GM18519 (cell line): ENCODE measurements at regions not wholly inside any gene's neighbourhood (a gene's known extent, or its start where the extent isn't known, plus 50 kb on each side); places are given as distances from the start of the nearest gene placed in this dataset.
"Not testable (repeated sequence)": the region's sequence is repeated elsewhere in the genome, so short reads cannot be mapped to it uniquely, and the experiment has no call there.

Source experiments
- ATAC-seq: cut with Tn5 transposase; IDR thresholded peaks from one replicate; pipeline ENCODE4 v1.9.1; 2021; ENCODE audit warnings: mild to moderate bottlenecking, moderate library complexity; ENCODE audit not compliant: unreplicated experiment, low FRiP score

GRCh38 chr2:89756616-89757015 is 1065.1 kb downstream of the RPIA start:
- not testable (repeated sequence) for ATAC-seq

DNA sequence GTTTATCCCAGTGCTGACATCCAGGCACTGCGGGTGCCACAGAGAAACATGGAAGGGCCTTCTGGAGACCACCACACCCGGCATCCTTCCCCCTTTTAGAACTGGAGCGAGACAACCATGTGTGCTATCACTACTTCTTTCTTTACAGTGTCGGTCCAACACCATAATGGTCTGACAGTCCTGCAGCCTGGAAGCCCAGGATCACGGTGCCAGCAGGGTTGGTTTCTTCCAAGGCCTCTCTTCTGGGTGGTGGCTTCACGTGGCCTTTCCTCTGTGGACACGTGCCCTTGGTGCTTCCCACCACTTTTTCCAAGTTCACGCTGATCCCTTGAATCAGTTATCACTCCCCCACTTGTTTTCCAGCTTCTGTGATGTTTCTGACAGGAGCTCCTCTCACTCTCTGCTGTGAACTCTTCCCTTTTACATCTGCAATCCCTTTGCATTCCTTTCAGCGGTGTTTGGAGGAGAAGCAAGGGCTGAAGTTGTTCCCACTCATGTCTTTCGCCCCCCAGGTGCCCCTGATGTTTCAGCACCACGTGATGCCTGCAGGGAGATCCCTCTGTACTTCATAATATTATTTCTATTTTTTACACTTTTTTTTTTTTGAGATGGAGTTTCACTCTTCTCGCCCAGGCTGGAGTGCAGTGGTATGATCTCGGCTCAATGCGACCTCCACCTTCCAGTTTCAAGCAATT is 1067.0 kb downstream of the RPIA start:
- not testable (repeated sequence) for ATAC-seq

DNA sequence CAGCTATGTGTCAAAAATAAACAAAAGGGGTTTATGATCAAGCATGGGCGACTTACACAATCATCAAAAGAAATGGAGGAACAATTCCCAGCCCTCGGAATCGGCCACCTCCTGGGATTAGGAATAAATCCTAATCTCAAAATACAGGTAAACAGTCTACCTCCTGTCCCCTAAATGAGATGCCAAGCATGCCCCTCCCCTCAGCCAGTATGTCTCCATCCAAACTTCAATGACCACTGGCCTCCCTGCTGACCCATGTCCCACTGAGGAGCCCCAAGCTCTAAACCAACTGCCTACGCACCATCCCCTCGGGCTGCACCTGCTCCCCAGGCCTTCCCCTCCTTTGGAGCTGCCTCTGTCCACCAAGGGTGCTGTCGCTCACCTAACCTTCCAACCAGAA is 1069.3 kb downstream of the RPIA start:
- not testable (repeated sequence) for ATAC-seq

- not testable (repeated sequence) for ATAC-seq
Measured at GRCh38 chr2:89761171-89761570, 1069.7 kb downstream of the RPIA start.

- not testable (repeated sequence) for ATAC-seq
Measured at GRCh38 chr2:89761863-89762262, 1070.4 kb downstream of the RPIA start.

GRCh38 chr2:89762461-89763253 is 1071.2 kb downstream of the RPIA start:
- ATAC-seq, result not testable (repeated sequence)

DNA sequence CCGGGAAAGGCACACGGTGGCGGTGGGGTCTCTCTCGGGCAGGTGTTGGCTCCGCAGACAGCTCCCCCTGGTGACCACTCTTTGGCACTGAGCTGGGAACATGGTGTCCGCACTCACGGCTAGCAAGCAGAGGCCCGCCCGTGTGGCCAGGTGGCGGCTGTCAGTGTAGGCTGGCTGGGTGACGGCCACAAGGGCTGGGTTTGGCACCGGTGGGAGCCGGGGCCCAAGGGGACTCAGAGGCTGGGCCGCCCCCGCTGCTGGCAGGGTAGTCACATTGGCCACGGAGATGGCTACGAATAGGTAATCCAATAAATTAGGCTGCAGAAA is 1071.7 kb downstream of the RPIA start:
- no peak for ATAC-seq

DNA sequence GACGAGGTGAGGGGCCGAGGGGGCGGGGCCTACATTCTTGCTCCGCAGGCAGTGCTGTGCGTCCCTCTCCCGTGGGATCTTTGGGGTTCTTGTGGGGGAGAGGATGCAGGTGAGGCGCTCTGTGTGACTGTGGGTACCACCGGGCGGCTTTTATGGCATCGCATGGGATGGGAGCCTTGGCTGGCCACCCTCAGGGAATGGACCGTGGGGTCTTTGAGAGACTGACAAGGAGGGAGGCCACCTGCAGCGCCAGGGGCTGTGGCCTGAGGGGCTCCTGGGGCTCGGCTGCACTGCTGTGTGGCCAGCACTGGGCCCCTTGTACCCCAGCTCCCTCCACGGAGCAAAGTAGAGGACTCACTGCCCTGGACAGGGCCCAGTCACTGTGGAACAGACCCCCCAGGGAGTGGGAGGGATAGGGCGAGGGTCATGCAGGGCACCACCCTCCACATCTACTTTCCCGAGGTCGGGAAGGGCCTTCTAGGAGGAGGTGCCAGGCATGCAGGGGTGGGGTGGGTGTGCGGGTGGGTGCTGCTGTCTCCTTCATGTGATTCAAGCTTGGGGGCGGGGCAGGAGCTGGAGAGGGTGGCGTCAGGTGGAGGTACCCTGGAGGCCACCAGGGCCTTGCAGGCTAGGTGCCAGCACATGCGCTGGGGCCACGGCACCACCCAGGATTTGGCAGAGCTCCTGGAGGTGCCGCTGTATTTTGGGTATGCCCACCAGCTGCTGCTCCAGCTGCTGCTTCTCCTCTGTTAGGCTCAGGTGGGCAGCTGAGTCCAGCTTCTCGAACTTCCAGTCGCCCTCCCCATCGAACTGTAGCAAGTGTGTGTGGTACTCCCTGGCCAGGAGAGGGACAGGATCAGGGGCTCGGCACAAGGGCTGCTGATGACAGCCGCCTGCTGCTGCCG is 1072.4 kb downstream of the RPIA start:
- no peak for ATAC-seq

- ATAC-seq, result not testable (repeated sequence)
Measured at GRCh38 chr2:89764571-89765360, 1073.3 kb downstream of the RPIA start.

DNA sequence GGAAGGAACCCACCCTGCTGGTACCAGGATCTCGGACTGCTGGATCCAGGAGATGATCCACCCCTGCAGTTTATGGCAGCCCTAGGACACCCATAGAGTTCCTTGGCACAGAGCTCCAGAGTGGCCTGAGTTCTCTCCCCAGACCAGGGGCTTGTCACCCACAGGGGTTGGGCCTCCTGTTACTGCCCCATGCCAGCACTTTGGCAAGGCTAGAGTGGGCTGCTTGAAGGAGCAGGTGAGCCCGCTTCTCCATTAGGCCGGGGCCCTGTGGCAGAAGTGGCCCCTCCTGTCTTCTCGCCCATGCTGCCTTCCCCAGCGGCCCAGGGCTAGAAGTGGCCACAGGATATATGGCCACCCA is 1073.9 kb downstream of the RPIA start:
- ATAC-seq, result not testable (repeated sequence)

GRCh38 chr2:89766141-89766990 is 1074.9 kb downstream of the RPIA start:
- ATAC-seq, result not testable (repeated sequence)

DNA sequence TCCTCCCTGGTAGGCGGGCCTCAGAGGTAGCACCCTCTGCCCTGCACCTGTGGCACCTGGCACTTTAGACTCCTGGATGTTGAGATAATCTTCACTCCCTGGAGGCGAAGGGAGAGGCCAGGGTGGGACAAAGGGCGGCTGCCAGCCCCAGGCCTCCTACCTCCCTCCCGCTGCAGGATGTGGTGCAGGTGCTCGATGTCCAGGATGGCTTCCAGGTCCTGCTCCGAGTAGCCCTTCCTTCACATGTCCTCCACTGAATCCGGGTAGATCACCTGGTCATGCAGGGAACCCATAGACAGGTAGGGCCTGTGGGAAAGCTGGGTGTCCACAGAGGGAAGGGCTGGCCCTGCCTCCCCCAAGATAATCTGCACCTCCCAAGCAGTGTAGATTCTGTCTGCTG is 1075.6 kb downstream of the RPIA start:
- ATAC-seq, result not testable (repeated sequence)

- no peak for ATAC-seq
Measured at GRCh38 chr2:89767572-89768435, 1076.3 kb downstream of the RPIA start.

GRCh38 chr2:89775885-89776284 is 1084.4 kb downstream of the RPIA start:
- ATAC-seq, result no peak

GRCh38 chr2:89780318-89780717 is 1088.8 kb downstream of the RPIA start:
- no peak for ATAC-seq

GRCh38 chr2:89781962-89782361 is 1090.5 kb downstream of the RPIA start:
- no peak for ATAC-seq

GRCh38 chr2:89784960-89785359 is 1093.5 kb downstream of the RPIA start:
- ATAC-seq, result no peak

DNA sequence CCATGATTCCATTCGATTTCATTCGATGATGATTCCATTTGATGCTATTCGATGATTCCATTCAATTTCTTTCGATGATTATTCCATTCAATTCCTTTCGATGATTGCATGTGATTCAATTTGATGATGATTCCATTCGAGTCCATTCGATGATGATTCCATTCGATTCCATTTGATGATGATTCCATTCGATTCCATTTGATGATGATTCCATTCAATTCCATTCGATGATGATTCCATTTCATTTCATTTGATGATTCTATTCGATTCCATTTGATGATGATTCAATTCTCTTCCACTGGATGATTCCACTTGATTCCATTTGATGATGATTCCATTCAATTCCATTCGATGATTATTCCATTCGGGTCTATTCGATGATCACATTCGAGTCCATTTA is 1094.1 kb downstream of the RPIA start:
- not testable (repeated sequence) for ATAC-seq
